Trophoblast cell (in vitro differentiated cells and primary cell): ENCODE measurements at regions not wholly inside any gene's neighbourhood (a gene's known extent, or its start where the extent isn't known, plus 50 kb on each side); places are given as distances from the start of the nearest gene placed in this dataset.

ENCODE experiments used
- DNase-seq, 2 donors: peaks; one replicate each; pipeline ENCODE4 v3.0.0-alpha.2; 2016
- H2AFZ ChIP-seq: 2 replicates; pipeline ENCODE4 v1.6.1; 2013; ENCODE audit warnings: low read length, moderate library complexity, mild to moderate bottlenecking; ENCODE audit not compliant: insufficient read depth, poor library complexity
- H2AK5ac ChIP-seq: 2 replicates; pipeline ENCODE4 v1.6.1; 2013; ENCODE audit warnings: mild to moderate bottlenecking, low read length
- H2BK120ac ChIP-seq: 2 replicates; pipeline ENCODE4 v1.6.1; 2013; ENCODE audit warnings: low read length, mild to moderate bottlenecking, moderate library complexity; ENCODE audit not compliant: insufficient read depth, poor library complexity
- H2BK12ac ChIP-seq: 2 replicates; pipeline ENCODE4 v1.6.1; 2013; ENCODE audit warnings: mild to moderate bottlenecking, low read length, moderate library complexity
- H2BK5ac ChIP-seq: 2 replicates; pipeline ENCODE4 v1.6.1; 2013; ENCODE audit warnings: low read length, low read depth, moderate library complexity, mild to moderate bottlenecking; ENCODE audit not compliant: poor library complexity
- H3K14ac ChIP-seq: 2 replicates; pipeline ENCODE4 v1.6.1; 2013; ENCODE audit warnings: mild to moderate bottlenecking, low read length
- H3K18ac ChIP-seq: 2 replicates; pipeline ENCODE4 v1.6.1; 2013; ENCODE audit warnings: mild to moderate bottlenecking, low read length
- H3K23ac ChIP-seq: 2 replicates; pipeline ENCODE4 v1.6.1; 2013; ENCODE audit warnings: low read length
- H3K27ac ChIP-seq: 2 replicates; pipeline ENCODE4 v1.5.1; 2013; ENCODE audit warnings: low read depth, mild to moderate bottlenecking, inconsistent platforms, low read length, moderate library complexity
- H3K27me3 ChIP-seq: 2 replicates; pipeline ENCODE4 v1.6.1; 2013; ENCODE audit warnings: inconsistent platforms, mild to moderate bottlenecking, low read length, moderate library complexity; ENCODE audit not compliant: insufficient read depth
- H3K36me3 ChIP-seq, 2 experiments: 1 replicate in 1 of 2; 2 replicates in 1 of 2; pipeline ENCODE4 v1.6.1; 2013; ENCODE audit warnings: low read length in 2 of 2, mild to moderate bottlenecking in 2 of 2, moderate library complexity in 1 of 2; ENCODE audit not compliant: insufficient read depth in 2 of 2, control insufficient read depth in 1 of 2
- H3K4ac ChIP-seq: 2 replicates; pipeline ENCODE4 v1.6.1; 2013; ENCODE audit warnings: low read depth, mild to moderate bottlenecking, low read length, moderate library complexity
- H3K4me1 ChIP-seq, 2 experiments: 1 replicate in 1 of 2; 2 replicates in 1 of 2; pipeline ENCODE4 v1.6.1; 2013; ENCODE audit warnings: low read length in 2 of 2, mild to moderate bottlenecking in 2 of 2, moderate library complexity in 1 of 2; ENCODE audit not compliant: insufficient read depth in 2 of 2, control insufficient read depth in 1 of 2
- H3K4me2 ChIP-seq: 2 replicates; pipeline ENCODE4 v1.6.1; 2013; ENCODE audit warnings: inconsistent platforms, mild to moderate bottlenecking, low read length, moderate library complexity
- H3K4me3 ChIP-seq: 2 replicates; pipeline ENCODE4 v1.5.1; 2013; ENCODE audit warnings: mild to moderate bottlenecking, low read depth, low read length, inconsistent platforms
- H3K79me1 ChIP-seq: one replicate; pipeline ENCODE4 v1.6.1; 2013; ENCODE audit warnings: low read length
- H3K79me2 ChIP-seq: 2 replicates; pipeline ENCODE4 v1.6.1; 2013; ENCODE audit warnings: low read length, mild to moderate bottlenecking; ENCODE audit not compliant: control insufficient read depth, insufficient read depth, poor library complexity
- H3K9ac ChIP-seq: 2 replicates; pipeline ENCODE4 v1.6.1; 2013; ENCODE audit warnings: mild to moderate bottlenecking, low read length
- H3K9me3 ChIP-seq: 2 replicates; pipeline ENCODE4 v1.6.1; 2013; ENCODE audit warnings: low read depth, mild to moderate bottlenecking, control low read depth, inconsistent platforms, low read length; ENCODE audit not compliant: insufficient read depth
- H4K12ac ChIP-seq: 2 replicates; pipeline ENCODE4 v1.6.1; 2013; ENCODE audit warnings: low read depth, mild to moderate bottlenecking, low read length, moderate library complexity
- H4K8ac ChIP-seq: 2 replicates; pipeline ENCODE4 v1.6.1; 2013; ENCODE audit warnings: low read depth, mild to moderate bottlenecking, low read length, moderate library complexity
- H4K91ac ChIP-seq: one replicate; pipeline ENCODE4 v1.6.1; 2013; ENCODE audit warnings: low read depth, mild to moderate bottlenecking, low read length, moderate library complexity
- WGBS: extraction: QIAGEN DNeasy Blood & Tissue Kit; methylation state at CpG from one replicate; pipeline ENCODE4 v1.1.7; 2013; ENCODE audit warnings: missing lambda C conversion rate; ENCODE audit not compliant: insufficient read length, insufficient coverage; ENCODE audit errors: extremely low coverage; 5-methylcytosine and 5-hydroxymethylcytosine counted together

- H2AFZ ChIP-seq: no peak overlapping the region
These were observed 487.6 kb upstream of the MBL2 start for GRCh38 chr10:53260213-53260612.

DNA sequence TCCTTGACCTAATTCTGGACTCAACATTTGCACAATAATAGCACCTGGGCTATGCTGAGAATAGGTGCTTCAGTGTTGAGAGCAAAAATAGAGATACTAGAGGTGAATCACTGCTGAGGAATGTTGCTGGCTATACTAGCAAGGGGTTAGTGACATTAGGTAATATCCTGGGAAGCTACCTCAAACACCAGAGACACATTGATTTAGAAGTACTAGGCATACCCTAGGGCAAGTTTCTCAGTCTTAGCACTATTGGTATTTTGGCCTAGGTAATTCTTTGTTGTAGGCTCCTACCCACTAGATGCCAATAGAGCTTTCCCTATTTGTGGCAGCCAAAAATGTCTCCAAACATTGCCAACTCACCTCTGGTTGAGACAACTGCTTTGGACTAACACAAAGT is 484.0 kb upstream of the MBL2 start:
- H3K79me2 ChIP-seq: no peaks in the 10 kb centered on the region
- peak overlapping the region; percentile 64 for H2BK12ac ChIP-seq
- no peak overlapping the region for H3K23ac ChIP-seq
- H4K91ac ChIP-seq: peak overlapping the region; percentile 73
- H3K79me1 ChIP-seq: peaks cover 4% of the 10 kb centered on the region
- no peak overlapping the region for H2BK5ac ChIP-seq
- H3K14ac ChIP-seq: no peak overlapping the region
- peaks cover 4% of the 10 kb centered on the region for H3K9me3 ChIP-seq
- H2BK120ac ChIP-seq: peak overlapping the region; percentile 51
- no peak overlapping the region for H3K9ac ChIP-seq
- no peak overlapping the region for H3K18ac ChIP-seq
- H3K36me3 ChIP-seq: peaks cover 0 to 4% of the 10 kb centered on the region in 2 experiments
- DNase-seq: peak; percentile 80 to 95
- no peak overlapping the region for H4K12ac ChIP-seq
- no peak overlapping the region for H3K4ac ChIP-seq
- H3K4me1 ChIP-seq: peaks cover 2 to 5% of the 10 kb centered on the region in 2 experiments
- H3K4me3 ChIP-seq: no peak overlapping the region
- peak overlapping the region; percentile 65 for H4K8ac ChIP-seq
- H3K27me3 ChIP-seq: no peaks in the 10 kb centered on the region
- no peak overlapping the region for H3K4me2 ChIP-seq
- peak overlapping the region; percentile 69 for H3K27ac ChIP-seq
- H2AFZ ChIP-seq: no peak overlapping the region
- H2AK5ac ChIP-seq: no peak overlapping the region

More at GRCh38 chr10:53260213-53260612, 487.6 kb upstream of the MBL2 start:
- Histone ChIP-seq H3K4me1 (peaks cover 2 to 5% of the 10 kb centered on the region in 2 experiments), H3K36me3 (no peaks in the 10 kb centered on the region), H3K23ac (no peak overlapping the region), H3K18ac (no peak overlapping the region), H4K91ac (no peak overlapping the region), H3K9me3 (no peaks in the 10 kb centered on the region), H3K27ac (no peak overlapping the region), H4K8ac (no peak overlapping the region), H3K4me3 (no peak overlapping the region), H3K79me2 (no peaks in the 10 kb centered on the region), H3K27me3 (no peaks in the 10 kb centered on the region), H3K79me1 (peaks cover 4% of the 10 kb centered on the region), H3K14ac (no peak overlapping the region), H3K4me2 (no peak overlapping the region), H4K12ac (no peak overlapping the region), H3K4ac (no peak overlapping the region), H3K9ac (no peak overlapping the region), H2AK5ac (no peak overlapping the region), H2BK5ac (no peak overlapping the region), H2BK12ac (no peak overlapping the region), H2BK120ac (no peak overlapping the region)
- WGBS: no CpG with 5 or more reads among the region's 1 CpG
- no peak for DNase-seq

DNA sequence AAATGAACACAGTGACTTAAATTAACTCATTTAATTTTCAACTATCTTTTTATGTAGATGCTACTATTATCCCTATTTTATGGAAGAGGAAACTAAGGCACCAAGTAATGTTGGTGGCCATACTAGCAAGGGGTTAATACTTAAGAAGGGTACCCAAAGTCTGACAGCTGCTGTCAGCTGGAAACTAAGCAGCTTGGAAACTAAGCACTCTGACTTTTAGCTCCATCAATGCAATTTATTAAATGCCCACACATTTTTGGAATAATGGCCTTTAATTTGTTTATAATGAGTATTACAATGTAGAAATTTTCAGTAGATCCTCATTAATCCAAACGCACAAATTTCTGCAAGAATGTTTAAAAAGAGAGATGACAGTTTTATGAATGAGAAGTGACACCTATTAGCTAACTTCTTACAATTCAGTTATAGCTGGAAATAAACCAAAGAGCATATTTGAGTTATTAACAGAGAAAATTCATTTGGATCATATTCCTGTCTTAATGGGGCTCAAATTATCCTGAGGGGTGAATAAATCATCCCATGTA is 483.1 kb upstream of the MBL2 start:
- H3K27ac ChIP-seq: no peak overlapping the region
- H4K91ac ChIP-seq: no peak overlapping the region
- WGBS: no CpG with 5 or more reads among the region's 1 CpG
- no peak overlapping the region for H2AFZ ChIP-seq
- no peak overlapping the region for H2BK5ac ChIP-seq
- no peak overlapping the region for H3K4me2 ChIP-seq
- peaks cover 4% of the 10 kb centered on the region for H3K79me1 ChIP-seq
- no peak for DNase-seq
- no peak overlapping the region for H3K18ac ChIP-seq
- no peaks in the 10 kb centered on the region for H3K79me2 ChIP-seq
- H4K12ac ChIP-seq: no peak overlapping the region
- no peak overlapping the region for H2AK5ac ChIP-seq
- H3K27me3 ChIP-seq: no peaks in the 10 kb centered on the region
- H3K14ac ChIP-seq: no peak overlapping the region
- H3K9ac ChIP-seq: no peak overlapping the region
- H3K36me3 ChIP-seq: peaks cover 0 to 4% of the 10 kb centered on the region in 2 experiments
- peaks cover 4% of the 10 kb centered on the region for H3K9me3 ChIP-seq
- H3K23ac ChIP-seq: no peak overlapping the region
- H4K8ac ChIP-seq: no peak overlapping the region
- no peak overlapping the region for H2BK120ac ChIP-seq
- H3K4ac ChIP-seq: no peak overlapping the region
- H3K4me3 ChIP-seq: no peak overlapping the region
- H2BK12ac ChIP-seq: no peak overlapping the region
- peaks cover 2 to 5% of the 10 kb centered on the region in 2 experiments for H3K4me1 ChIP-seq

GRCh38 chr10:53253221-53253620 is 480.6 kb upstream of the MBL2 start:
- H2AK5ac ChIP-seq: no peak overlapping the region
- H2BK5ac ChIP-seq: no peak overlapping the region
- H3K27me3 ChIP-seq: no peaks in the 10 kb centered on the region
- peaks cover 2 to 5% of the 10 kb centered on the region in 2 experiments for H3K4me1 ChIP-seq
- no CpG with 5 or more reads among the region's 3 CpGs for WGBS
- no peaks in the 10 kb centered on the region for H3K79me2 ChIP-seq
- H3K4me2 ChIP-seq: no peak overlapping the region
- peaks cover 4% of the 10 kb centered on the region for H3K9me3 ChIP-seq
- no peak overlapping the region for H2AFZ ChIP-seq
- no peak overlapping the region for H3K27ac ChIP-seq
- no peak overlapping the region for H3K18ac ChIP-seq
- DNase-seq: no peak
- no peak overlapping the region for H3K23ac ChIP-seq
- H2BK120ac ChIP-seq: no peak overlapping the region
- H2BK12ac ChIP-seq: no peak overlapping the region
- no peak overlapping the region for H4K8ac ChIP-seq
- H3K14ac ChIP-seq: no peak overlapping the region
- peaks cover 2% of the 10 kb centered on the region for H3K79me1 ChIP-seq
- no peak overlapping the region for H4K12ac ChIP-seq
- H3K4me3 ChIP-seq: no peak overlapping the region
- peaks cover 0 to 4% of the 10 kb centered on the region in 2 experiments for H3K36me3 ChIP-seq
- H3K9ac ChIP-seq: no peak overlapping the region
- no peak overlapping the region for H4K91ac ChIP-seq
- H3K4ac ChIP-seq: no peak overlapping the region
